Occipital lobe (tissue), 1 donor: ENCODE measurements at regions not wholly inside any gene's neighbourhood (a gene's known extent, or its start where the extent isn't known, plus 50 kb on each side); places are given as distances from the start of the nearest gene placed in this dataset.
"Not testable (repeated sequence)": the region's sequence is repeated elsewhere in the genome, so short reads cannot be mapped to it uniquely, and the experiment has no call there.

Experiments used
- DNase-seq: peaks from one replicate; lab custom pipeline; 2025; lab: John Stamatoyannopoulos, UW

DNA sequence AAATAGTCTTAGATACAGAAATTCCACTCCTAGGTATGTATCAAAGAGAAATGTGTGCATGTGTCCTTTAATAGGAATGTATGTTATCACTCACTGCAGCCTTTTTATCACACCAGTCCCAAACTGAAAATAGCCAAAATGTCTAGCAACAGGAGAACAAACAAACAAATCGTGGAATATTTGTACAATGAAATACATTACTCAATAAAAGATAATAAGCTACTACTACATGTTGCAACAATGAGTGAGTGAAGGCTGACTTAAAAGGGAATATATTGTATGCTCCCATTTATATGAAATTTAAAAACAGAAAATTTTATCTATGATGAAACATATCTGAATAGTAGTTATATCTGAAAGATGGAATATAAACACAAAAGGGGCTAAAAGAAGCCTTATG lies 212.1 kb upstream of the PLD5 start:
- DNase-seq = no peak

- no peak for DNase-seq
These were observed 210.8 kb upstream of the PLD5 start for GRCh38 chr1:242735323-242735722.

DNA sequence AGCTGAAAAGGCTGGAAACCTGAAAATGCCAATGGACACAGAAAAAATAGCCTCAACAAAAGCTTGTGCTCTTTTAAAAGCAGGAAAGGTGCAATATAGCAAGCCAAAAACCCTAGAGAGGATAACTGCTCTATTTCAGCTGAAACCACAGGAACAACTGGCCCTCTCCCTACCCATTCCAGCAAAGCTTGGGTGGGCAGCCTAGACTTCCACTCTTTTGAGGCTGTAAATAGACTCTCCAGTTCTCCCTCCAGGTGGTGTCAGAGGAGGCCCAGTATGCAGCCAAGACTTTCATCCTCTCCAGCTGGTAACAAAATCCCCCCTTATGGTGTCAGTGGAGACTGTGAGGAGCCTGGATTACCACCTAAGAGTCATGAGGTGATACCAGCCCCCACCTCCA lies 206.9 kb upstream of the PLD5 start:
- no peak for DNase-seq

GRCh38 chr1:242728696-242729095 lies 204.2 kb upstream of the PLD5 start:
- no peak for DNase-seq

DNA sequence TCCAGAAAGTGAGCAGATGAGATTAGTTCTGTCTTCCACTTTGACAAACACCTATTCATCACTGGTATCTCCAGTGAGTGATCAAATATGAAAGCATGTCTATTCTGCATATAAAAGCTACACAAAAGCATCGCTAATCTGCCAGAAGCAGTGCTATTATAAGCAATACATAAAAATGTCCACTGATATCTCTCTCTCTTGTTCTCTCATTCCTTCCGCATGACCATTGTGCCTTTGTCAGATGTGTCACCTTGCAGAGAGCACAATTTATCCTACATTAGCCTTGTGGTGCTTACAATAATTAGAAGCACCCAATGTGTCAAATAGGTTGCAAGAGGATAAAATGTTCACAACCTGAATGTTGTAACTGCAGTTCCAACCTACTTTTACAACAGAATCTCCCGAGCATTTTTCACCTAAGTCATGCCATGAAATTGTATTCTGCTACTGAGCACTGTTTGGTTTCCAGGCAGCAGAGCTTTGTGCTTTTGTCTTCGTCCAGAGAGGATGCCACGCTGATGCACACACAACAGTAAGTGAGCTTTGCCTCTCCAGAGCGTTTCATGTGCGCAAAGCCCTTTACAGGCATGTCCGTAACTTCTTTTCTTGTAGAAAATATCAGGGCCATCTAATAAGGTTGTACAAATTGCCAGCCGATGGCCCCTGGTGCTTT lies 198.7 kb upstream of the PLD5 start:
- no peak for DNase-seq

- no peak for DNase-seq
These were observed 194.5 kb upstream of the PLD5 start for GRCh38 chr1:242718967-242719366.

GRCh38 chr1:242712248-242712647 lies 187.8 kb upstream of the PLD5 start:
- DNase-seq = no peak

GRCh38 chr1:242710847-242711246 lies 186.3 kb upstream of the PLD5 start:
- DNase-seq = no peak

DNA sequence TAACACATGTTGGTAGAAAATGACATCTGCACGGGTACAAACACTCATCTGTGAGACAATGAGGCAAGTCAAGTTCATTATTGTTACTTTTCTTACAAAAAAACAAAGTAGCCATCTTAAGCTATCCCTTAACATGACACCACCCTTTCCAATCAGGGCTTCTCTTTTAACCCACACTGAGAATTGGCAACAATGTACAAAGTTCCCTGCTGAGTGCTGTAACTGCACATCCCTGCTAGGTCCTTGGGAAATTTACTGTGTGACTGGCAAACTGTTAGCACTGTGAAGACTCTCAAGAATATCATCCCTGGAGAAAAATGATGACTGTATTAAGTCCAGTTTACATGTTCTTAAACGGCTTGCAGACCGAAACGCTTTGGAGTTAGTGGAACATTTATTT lies 185.8 kb upstream of the PLD5 start:
- DNase-seq = no peak

- DNase-seq = no peak
These were observed 179.0 kb upstream of the PLD5 start for GRCh38 chr1:242703467-242703866.

- DNase-seq = no peak
These were observed 168.5 kb upstream of the PLD5 start for GRCh38 chr1:242692988-242693387.

GRCh38 chr1:242691610-242691945 lies 167.1 kb upstream of the PLD5 start:
- DNase-seq = no peak

GRCh38 chr1:242690849-242691609 lies 166.5 kb upstream of the PLD5 start:
- no peak for DNase-seq

- no peak for DNase-seq
These were observed 164.9 kb upstream of the PLD5 start for GRCh38 chr1:242689378-242689777.

DNA sequence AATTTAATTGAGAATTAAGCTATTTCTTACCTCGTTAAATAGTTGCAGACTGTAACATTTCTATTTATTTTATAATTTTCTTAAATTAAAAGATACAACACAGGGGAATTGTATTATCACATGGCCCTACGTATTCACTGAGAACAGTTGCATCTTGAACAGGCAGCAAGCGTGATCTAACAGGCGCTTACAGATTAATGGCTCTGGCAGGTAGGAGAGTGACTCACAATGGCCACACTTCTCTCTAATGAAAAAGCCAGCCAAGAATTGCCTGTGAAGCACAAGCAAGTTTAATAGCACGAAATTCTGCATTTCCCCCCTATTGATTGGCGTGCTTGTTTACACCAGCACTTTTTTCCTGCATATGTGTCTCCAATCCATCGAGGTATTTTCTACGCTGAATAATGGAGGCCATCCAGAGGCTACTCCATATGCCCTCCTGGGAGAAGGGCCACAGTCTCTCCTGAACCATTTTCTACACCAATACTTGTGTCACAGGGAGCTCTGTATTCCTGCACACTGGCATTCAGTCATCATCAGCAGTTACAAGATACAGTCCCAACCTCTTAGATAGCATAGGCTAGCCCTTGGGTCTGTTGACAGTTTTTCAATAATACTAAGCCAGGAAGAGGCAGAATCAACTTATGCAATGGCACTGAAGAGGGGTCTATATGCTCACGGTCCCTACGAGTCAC lies 150.6 kb upstream of the PLD5 start:
- DNase-seq = no peak

- DNase-seq = no peak
These were observed 149.2 kb upstream of the PLD5 start for GRCh38 chr1:242673652-242674051.

- DNase-seq = not testable (repeated sequence)
These were observed 148.7 kb upstream of the PLD5 start for GRCh38 chr1:242673165-242673564.

DNA sequence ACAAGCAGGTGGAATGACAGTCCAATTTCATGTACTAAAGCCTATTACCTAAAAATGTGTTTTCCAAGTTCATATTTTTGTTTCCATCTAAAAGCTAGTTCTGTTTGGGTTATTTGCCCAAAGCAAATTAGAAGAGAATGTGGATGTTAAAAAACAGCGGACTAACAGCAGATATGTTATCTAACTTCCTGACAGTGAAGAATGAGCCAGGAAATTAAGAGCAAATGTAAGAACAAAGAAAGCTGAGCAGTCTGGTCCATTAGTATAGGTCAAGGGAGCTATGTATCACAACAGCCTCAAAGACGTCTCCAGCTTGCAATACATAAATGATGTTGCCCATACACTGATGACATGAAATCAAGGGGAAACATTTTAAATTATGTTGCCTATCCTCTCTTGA lies 145.5 kb upstream of the PLD5 start:
- no peak for DNase-seq

DNA sequence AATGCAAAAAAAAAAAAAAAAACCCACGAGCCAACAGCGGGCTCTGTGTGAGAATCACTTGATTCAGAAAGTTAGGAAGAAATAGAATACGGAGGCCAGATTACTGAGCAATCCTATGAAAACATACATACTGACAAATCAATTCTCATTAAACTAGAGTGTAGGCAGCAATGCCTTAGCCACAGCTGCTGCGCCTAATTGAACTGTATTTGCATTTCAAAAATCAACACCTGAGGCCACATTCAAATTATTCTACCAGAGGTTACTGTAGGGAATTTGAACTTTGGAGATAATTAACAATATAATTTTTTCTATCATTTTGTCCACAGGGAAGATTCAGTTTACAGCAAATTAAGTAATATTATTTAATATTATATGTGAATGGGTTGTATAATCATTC lies 138.4 kb upstream of the PLD5 start:
- DNase-seq = no peak

GRCh38 chr1:242653772-242654171 lies 129.3 kb upstream of the PLD5 start:
- DNase-seq = not testable (repeated sequence)

GRCh38 chr1:242651817-242652216 lies 127.3 kb upstream of the PLD5 start:
- DNase-seq = no peak

- no peak for DNase-seq
These were observed 117.0 kb upstream of the PLD5 start for GRCh38 chr1:242641461-242641860.

GRCh38 chr1:242639104-242639503 lies 114.6 kb upstream of the PLD5 start:
- no peak for DNase-seq
